ENCODE measurements at regions not wholly inside any gene's neighbourhood (a gene's known extent, or its start where the extent isn't known, plus 50 kb on each side); places are given as distances from the start of the nearest gene placed in this dataset.

DNA sequence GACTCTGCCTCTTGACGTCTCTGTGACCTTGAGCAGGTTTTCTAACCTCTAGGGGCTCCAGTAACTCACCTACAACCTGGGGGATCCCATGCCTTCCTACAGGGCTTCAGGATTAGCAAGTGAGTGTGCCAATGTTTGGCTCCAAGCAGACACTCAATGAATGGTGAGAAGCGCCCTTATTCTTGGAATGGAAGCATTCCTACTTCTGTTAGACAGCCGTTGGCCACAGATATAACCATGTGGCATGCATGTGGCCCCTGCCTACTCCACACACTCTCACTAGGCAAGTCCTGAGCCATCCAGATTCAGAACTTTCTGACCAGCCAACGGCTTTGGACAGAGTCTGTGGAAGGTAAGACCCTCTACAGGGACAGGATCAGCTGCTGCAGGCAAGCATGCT is 108.9 kb upstream of the LYZL2 start:
- no peak for TF ChIP-seq EP300 (IDR thresholded peaks at IDR 0.05)
- TF ChIP-seq CTCF (IDR thresholded peaks at IDR 0.05): no peak
- no peak for TF ChIP-seq POLR2AphosphoS5 (IDR thresholded peaks at IDR 0.05)

All from sigmoid colon (tissue), 4 donors.